ENCODE measurements at regions not wholly inside any gene's neighbourhood (a gene's known extent, or its start where the extent isn't known, plus 50 kb on each side); places are given as distances from the start of the nearest gene placed in this dataset.

DNA sequence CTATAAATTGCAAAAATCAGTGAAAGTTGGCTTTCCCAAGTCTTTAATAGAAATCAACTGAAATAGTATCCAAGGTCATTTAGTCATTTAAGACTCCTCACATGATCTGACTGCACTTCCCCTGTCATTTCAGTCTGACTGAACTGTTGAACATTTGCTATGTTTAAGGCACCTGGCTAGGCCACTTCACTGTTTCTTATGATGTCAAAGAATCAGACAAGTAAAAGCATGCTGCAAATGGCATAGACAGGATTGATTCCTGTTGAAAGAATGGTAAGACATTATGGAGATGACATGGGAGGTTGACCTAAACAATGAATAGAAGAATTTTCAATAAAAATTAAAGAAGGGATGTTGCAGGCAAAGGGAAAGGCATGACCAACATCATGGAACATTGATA, 502.1 kb downstream of the NFIB start:
- no peak for TF ChIP-seq CTCF (conservative IDR thresholded peaks at IDR 0.05)
- Mint-ChIP-seq H3K36me3 (no peaks in the 10 kb centered on the region), H3K4me1 (ENCODE audit: unreplicated experiment) (peaks cover 7% of the 10 kb centered on the region), H3K27ac (no peak overlapping the region), H3K9me3 (peaks cover 7% of the 10 kb centered on the region), H3K27me3 (no peaks in the 10 kb centered on the region), H3K4me3 (no peak overlapping the region)
- DNase-seq (ENCODE audit: extremely low spot score, unreplicated experiment) = no peak

- H3K9me3 Mint-ChIP-seq = peaks cover 7% of the 10 kb centered on the region
- no peak overlapping the region for H3K4me3 Mint-ChIP-seq
- no peaks in the 10 kb centered on the region for H3K27me3 Mint-ChIP-seq
- no peak for DNase-seq (ENCODE audit: extremely low spot score, unreplicated experiment)
- H3K36me3 Mint-ChIP-seq = no peaks in the 10 kb centered on the region
- TF ChIP-seq CTCF (conservative IDR thresholded peaks at IDR 0.05) = no peak
- H3K27ac Mint-ChIP-seq = no peak overlapping the region
- peaks cover 10% of the 10 kb centered on the region for H3K4me1 Mint-ChIP-seq (ENCODE audit: unreplicated experiment)
These were observed 503.4 kb downstream of the NFIB start for GRCh38 chr9:13810510-13810909.

DNA sequence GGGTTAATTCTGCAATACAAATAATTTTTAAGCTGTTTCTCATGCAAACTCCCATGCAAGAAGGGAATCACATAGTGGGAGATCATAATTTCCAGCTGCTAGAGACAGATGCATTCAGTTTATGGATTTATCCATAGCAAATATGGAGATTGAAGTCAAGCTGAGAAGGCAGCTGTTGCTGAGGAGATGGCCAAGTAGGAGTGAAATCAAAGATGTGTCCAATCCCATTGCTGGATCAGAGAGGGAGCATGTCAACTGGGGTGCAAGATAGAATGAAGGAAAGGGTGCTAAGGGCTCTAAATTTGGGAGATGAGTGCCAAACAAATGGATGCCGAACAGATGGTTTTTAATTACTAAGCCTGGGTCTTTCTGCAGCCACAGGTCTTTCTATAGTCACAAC, 504.5 kb downstream of the NFIB start:
- Mint-ChIP-seq H3K27ac (no peak overlapping the region), H3K4me1 (ENCODE audit: unreplicated experiment) (peaks cover 10% of the 10 kb centered on the region), H3K9me3 (peaks cover 4% of the 10 kb centered on the region), H3K4me3 (no peak overlapping the region), H3K27me3 (no peaks in the 10 kb centered on the region), H3K36me3 (no peaks in the 10 kb centered on the region)
- TF ChIP-seq CTCF (conservative IDR thresholded peaks at IDR 0.05) = no peak
- DNase-seq (ENCODE audit: extremely low spot score, unreplicated experiment) = no peak

DNA sequence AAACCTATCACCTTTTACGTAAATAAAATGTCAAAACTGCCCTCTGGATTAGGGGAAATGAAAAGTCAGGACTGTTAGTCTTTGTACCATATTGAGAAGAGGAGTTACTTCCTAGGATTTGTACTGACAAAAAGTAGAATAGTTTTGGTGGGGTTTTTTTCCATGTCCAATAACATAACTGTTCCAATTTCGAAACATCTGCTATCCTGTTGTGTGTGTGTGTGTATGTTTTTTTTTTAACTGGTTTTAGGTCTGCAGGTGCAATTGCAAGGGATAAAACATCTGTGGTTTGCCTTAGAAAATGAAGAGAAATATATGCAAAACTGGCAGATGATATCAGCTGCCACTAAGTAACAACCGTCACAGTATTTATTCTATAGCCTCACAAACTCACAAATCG, 506.8 kb downstream of the NFIB start:
- no peaks in the 10 kb centered on the region for H3K9me3 Mint-ChIP-seq
- DNase-seq (ENCODE audit: extremely low spot score, unreplicated experiment) = no peak
- peaks cover 14% of the 10 kb centered on the region for H3K4me1 Mint-ChIP-seq (ENCODE audit: unreplicated experiment)
- H3K27ac Mint-ChIP-seq = no peak overlapping the region
- no peaks in the 10 kb centered on the region for H3K36me3 Mint-ChIP-seq
- H3K4me3 Mint-ChIP-seq = no peak overlapping the region
- no peaks in the 10 kb centered on the region for H3K27me3 Mint-ChIP-seq
- TF ChIP-seq CTCF (conservative IDR thresholded peaks at IDR 0.05) = no peak

DNA sequence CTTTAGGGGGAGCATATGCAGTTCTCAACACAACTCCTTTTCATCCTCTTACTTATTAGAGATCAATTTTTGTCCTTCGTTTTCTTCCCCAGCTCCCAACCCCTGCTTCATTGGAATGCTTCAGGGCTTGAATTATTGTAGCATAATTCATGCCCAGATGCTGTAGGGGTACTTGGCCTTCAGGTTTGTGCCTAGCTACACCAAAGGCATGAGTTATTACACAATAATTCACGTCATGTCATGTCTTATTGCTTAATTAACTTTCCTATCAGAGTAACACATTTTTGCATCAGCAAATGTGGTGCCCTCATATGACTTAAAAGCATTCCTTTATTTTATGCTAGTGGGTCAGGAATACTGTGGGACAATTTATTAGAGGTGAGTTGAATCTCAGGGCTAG, 507.2 kb downstream of the NFIB start:
- H3K4me1 Mint-ChIP-seq (ENCODE audit: unreplicated experiment) = peaks cover 14% of the 10 kb centered on the region
- no peak for TF ChIP-seq CTCF (conservative IDR thresholded peaks at IDR 0.05)
- no peaks in the 10 kb centered on the region for H3K9me3 Mint-ChIP-seq
- no peak overlapping the region for H3K4me3 Mint-ChIP-seq
- no peak overlapping the region for H3K27ac Mint-ChIP-seq
- H3K36me3 Mint-ChIP-seq = no peaks in the 10 kb centered on the region
- no peaks in the 10 kb centered on the region for H3K27me3 Mint-ChIP-seq
- DNase-seq (ENCODE audit: extremely low spot score, unreplicated experiment) = no peak

DNA sequence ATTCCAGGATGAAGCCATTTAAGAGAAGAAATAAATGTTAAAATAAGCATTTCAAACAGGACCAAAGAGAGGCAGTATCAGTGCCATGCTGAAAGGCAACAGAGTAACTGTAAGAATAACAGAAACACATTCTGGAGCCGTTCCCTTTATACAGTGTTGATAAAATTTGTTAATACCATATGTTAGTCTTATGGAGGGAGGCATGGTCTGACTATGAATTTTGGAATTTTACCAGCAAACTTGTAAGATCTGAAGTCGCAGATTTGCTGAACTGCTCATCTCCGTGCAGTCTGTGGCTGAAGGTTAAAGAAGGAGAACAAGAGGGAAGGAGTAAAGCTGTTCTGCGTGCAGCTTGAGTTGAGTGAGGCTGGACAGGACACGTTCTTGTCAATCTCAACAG, 508.4 kb downstream of the NFIB start:
- Mint-ChIP-seq H3K9me3 (no peaks in the 10 kb centered on the region), H3K4me3 (no peak overlapping the region), H3K27ac (no peak overlapping the region), H3K27me3 (no peaks in the 10 kb centered on the region), H3K36me3 (no peaks in the 10 kb centered on the region), H3K4me1 (ENCODE audit: unreplicated experiment) (peaks cover 14% of the 10 kb centered on the region)
- no peak for DNase-seq (ENCODE audit: extremely low spot score, unreplicated experiment)
- no peak for TF ChIP-seq CTCF (conservative IDR thresholded peaks at IDR 0.05)
